PFSK-1 (cell line): ENCODE measurements at regions not wholly inside any gene's neighbourhood (a gene's known extent, or its start where the extent isn't known, plus 50 kb on each side); places are given as distances from the start of the nearest gene placed in this dataset.

Source experiments
- FOXP2 ChIP-seq: optimal IDR thresholded peaks from 2 replicates; pipeline ENCODE3; 2011; ENCODE audit warnings: borderline replicate concordance, control low read depth, inconsistent platforms; ENCODE audit not compliant: insufficient read depth; ENCODE audit errors: extremely low read length, extremely low read depth
- POLR2AphosphoS5 ChIP-seq: IDR thresholded peaks from 2 replicates; pipeline ENCODE4 v1.6.1; 2012; ENCODE audit warnings: low read depth, mild to moderate bottlenecking, control low read depth, low read length, moderate library complexity
- REST ChIP-seq, 2 experiments: IDR thresholded peaks; 2 replicates each; pipeline versions ENCODE4 v1.6.1 to v1.8.0; 2011 to 2012; ENCODE audit warnings: low read depth in 2 of 2, low read length in 2 of 2, control low read depth in 1 of 2, inconsistent platforms in 1 of 2, mild to moderate bottlenecking in 1 of 2, moderate library complexity in 1 of 2; ENCODE audit not compliant: insufficient read depth in 1 of 2
- SIN3A ChIP-seq: IDR thresholded peaks from 2 replicates; pipeline ENCODE4 v1.6.1; 2012; ENCODE audit warnings: mild to moderate bottlenecking, low read length, moderate library complexity, borderline replicate concordance; ENCODE audit not compliant: insufficient read depth
- TAF1 ChIP-seq: IDR thresholded peaks from 2 replicates; pipeline ENCODE4 v1.6.1; 2012; ENCODE audit warnings: low read length, control low read depth, borderline replicate concordance; ENCODE audit not compliant: insufficient read depth

GRCh38 chr3:153277029-153277428 is 115.0 kb downstream of the RAP2B start:
- TF ChIP-seq POLR2AphosphoS5 (no peak), REST (IDR thresholded peaks at IDR 0.05; ENCODE audit: insufficient read depth in 1 of 2, low read depth in 2 of 2, low read length in 2 of 2) (no peak), SIN3A (no peak), TAF1 (no peak), FOXP2 (no peak)
